ENCODE measurements at regions not wholly inside any gene's neighbourhood (a gene's known extent, or its start where the extent isn't known, plus 50 kb on each side); places are given as distances from the start of the nearest gene placed in this dataset.

GRCh38 chr13:67416047-67416925, 186.2 kb upstream of the PCDH9 start:
- H3K9me3 Mint-ChIP-seq (ENCODE audit: unreplicated experiment), result no peaks in the 10 kb centered on the region
- CTCF ChIA-PET, result interaction anchor here (0.6 kb wide), 1 partner anchor 33 kb away, joined by 3 read pairs; no protein-coding TSS in a partner anchor
- no peaks in the 10 kb centered on the region for H3K4me1 Mint-ChIP-seq (ENCODE audit: low read depth, unreplicated experiment)
- H3K4me3 Mint-ChIP-seq (ENCODE audit: unreplicated experiment), result no peak overlapping the region
- H3K9me3 ChIP-seq, result no peaks in the 10 kb centered on the region
- H3K27me3 Mint-ChIP-seq (ENCODE audit: insufficient read depth, unreplicated experiment), result peaks cover 2% of the 10 kb centered on the region
- intact Hi-C loops (cut with micrococcal nuclease; ENCODE audit: unreplicated experiment), result loop anchor here (10.0 kb wide), 1 partner anchor 161 kb away; no protein-coding TSS in a partner anchor
- POLR2A ChIA-PET, result no interaction called here
- BruUV-seq (replicated peaks), result no TSS peak
- peak; percentile 60 to 75 for TF ChIP-seq CTCF (IDR thresholded peaks at IDR 0.05; ENCODE audit: insufficient read depth in 1 of 2, low read depth in 1 of 2, low read length in 1 of 2, severe bottlenecking in 1 of 2, unreplicated experiment in 1 of 2)
- no peak overlapping the region for H3K4me3 ChIP-seq (ENCODE audit: low read depth, low read length)
- no peaks in the 10 kb centered on the region for H3K36me3 ChIP-seq (ENCODE audit: control insufficient read depth, insufficient read depth, low read length)
- no peaks in the 10 kb centered on the region for H3K4me1 ChIP-seq
- DNase-seq, result peak; percentile 48 to 59
- H3K36me3 Mint-ChIP-seq (ENCODE audit: insufficient read depth, unreplicated experiment), result no peaks in the 10 kb centered on the region
- no peak overlapping the region for H3K27ac Mint-ChIP-seq (ENCODE audit: unreplicated experiment)
- no peaks in the 10 kb centered on the region for H3K27me3 ChIP-seq (replicated peaks; ENCODE audit: control insufficient read depth, insufficient read depth, low read length)

GRCh38 chr13:67410645-67411044, 180.5 kb upstream of the PCDH9 start:
- Mint-ChIP-seq H3K27me3 (ENCODE audit: insufficient read depth, unreplicated experiment) (peaks cover 2% of the 10 kb centered on the region), H3K36me3 (ENCODE audit: insufficient read depth, unreplicated experiment) (no peaks in the 10 kb centered on the region), H3K9me3 (ENCODE audit: unreplicated experiment) (no peaks in the 10 kb centered on the region), H3K4me1 (ENCODE audit: low read depth, unreplicated experiment) (no peaks in the 10 kb centered on the region), H3K4me3 (ENCODE audit: unreplicated experiment) (no peak overlapping the region), H3K27ac (ENCODE audit: unreplicated experiment) (no peak overlapping the region)
- no TSS peak for BruUV-seq (replicated peaks)
- POLR2A ChIA-PET, result no interaction called here
- intact Hi-C loops (cut with micrococcal nuclease; ENCODE audit: unreplicated experiment), result loop anchor here (10.0 kb wide), 1 partner anchor 156 kb away; no protein-coding TSS in a partner anchor
- no peak for DNase-seq
- H3K9me3 ChIP-seq, result no peaks in the 10 kb centered on the region
- no peak overlapping the region for H3K4me3 ChIP-seq (ENCODE audit: low read depth, low read length)
- no peaks in the 10 kb centered on the region for H3K36me3 ChIP-seq (ENCODE audit: control insufficient read depth, insufficient read depth, low read length)
- no peaks in the 10 kb centered on the region for H3K27me3 ChIP-seq (replicated peaks; ENCODE audit: control insufficient read depth, insufficient read depth, low read length)
- no peak for TF ChIP-seq CTCF (IDR thresholded peaks at IDR 0.05; ENCODE audit: insufficient read depth in 1 of 2, low read depth in 1 of 2, low read length in 1 of 2, severe bottlenecking in 1 of 2, unreplicated experiment in 1 of 2)
- CTCF ChIA-PET, result no interaction called here
- H3K4me1 ChIP-seq, result no peaks in the 10 kb centered on the region

- H3K27ac Mint-ChIP-seq (ENCODE audit: unreplicated experiment), result no peak overlapping the region
- H3K27me3 Mint-ChIP-seq (ENCODE audit: insufficient read depth, unreplicated experiment), result peaks cover 2% of the 10 kb centered on the region
- CTCF ChIA-PET, result no interaction called here
- POLR2A ChIA-PET, result no interaction called here
- no peaks in the 10 kb centered on the region for H3K9me3 Mint-ChIP-seq (ENCODE audit: unreplicated experiment)
- TF ChIP-seq CTCF (IDR thresholded peaks at IDR 0.05; ENCODE audit: insufficient read depth in 1 of 2, low read depth in 1 of 2, low read length in 1 of 2, severe bottlenecking in 1 of 2, unreplicated experiment in 1 of 2), result no peak
- Histone ChIP-seq H3K9me3 (no peaks in the 10 kb centered on the region), H3K4me1 (no peaks in the 10 kb centered on the region), H3K36me3 (ENCODE audit: control insufficient read depth, insufficient read depth, low read length) (no peaks in the 10 kb centered on the region), H3K4me3 (ENCODE audit: low read depth, low read length) (no peak overlapping the region), H3K27me3 (replicated peaks; ENCODE audit: control insufficient read depth, insufficient read depth, low read length) (no peaks in the 10 kb centered on the region)
- no peak for DNase-seq
- intact Hi-C loops (cut with micrococcal nuclease; ENCODE audit: unreplicated experiment), result no loop called here
- H3K4me1 Mint-ChIP-seq (ENCODE audit: low read depth, unreplicated experiment), result no peaks in the 10 kb centered on the region
- no TSS peak for BruUV-seq (replicated peaks)
- no peak overlapping the region for H3K4me3 Mint-ChIP-seq (ENCODE audit: unreplicated experiment)
- H3K36me3 Mint-ChIP-seq (ENCODE audit: insufficient read depth, unreplicated experiment), result no peaks in the 10 kb centered on the region
Measured at GRCh38 chr13:67408798-67409197, 178.7 kb upstream of the PCDH9 start.

Data from Caco-2 (cell line).